OCI-LY1 (cell line): ENCODE measurements at regions not wholly inside any gene's neighbourhood (a gene's known extent, or its start where the extent isn't known, plus 50 kb on each side); places are given as distances from the start of the nearest gene placed in this dataset.

Experiments
- H2AFZ ChIP-seq: fragments of 200-600 bp; sonication (generic), shearing (Covaris generic); 2 replicates; pipeline ENCODE4 v1.6.0; 2014; ENCODE audit warnings: antibody characterized with exemption, mild to moderate bottlenecking, low read length
- H3F3A ChIP-seq: fragments of 200-600 bp; sonication (generic), shearing (Covaris generic); 2 replicates; pipeline ENCODE4 v1.6.0; 2014; ENCODE audit warnings: mild to moderate bottlenecking, antibody characterized with exemption, low read length, moderate library complexity; ENCODE audit not compliant: insufficient read depth
- H3K27ac ChIP-seq: fragments of 200-600 bp; sonication (generic); 2 replicates; pipeline ENCODE4 v1.5.1; 2014; ENCODE audit warnings: low read length, mixed run types, mild to moderate bottlenecking, low read depth; ENCODE audit not compliant: poor library complexity, severe bottlenecking
- H3K27me3 ChIP-seq: fragments of 200-600 bp; sonication (generic); 2 replicates; pipeline ENCODE4 v1.6.0; 2014; ENCODE audit warnings: antibody characterized with exemption, mild to moderate bottlenecking, low read length, moderate library complexity; ENCODE audit not compliant: insufficient read depth
- H3K36me3 ChIP-seq: fragments of 200-600 bp; sonication (generic); 2 replicates; pipeline ENCODE4 v1.6.1; 2014; ENCODE audit warnings: mild to moderate bottlenecking, antibody characterized with exemption, low read length, moderate library complexity, mixed read lengths; ENCODE audit not compliant: insufficient read depth
- H3K4me1 ChIP-seq: fragments of 200-600 bp; sonication (generic); 2 replicates; pipeline ENCODE4 v1.5.1; 2014; ENCODE audit warnings: mild to moderate bottlenecking, low read length, moderate library complexity; ENCODE audit not compliant: insufficient read depth, severe bottlenecking
- H3K4me2 ChIP-seq: fragments of 200-600 bp; sonication (generic), shearing (Covaris generic); 2 replicates; pipeline ENCODE4 v1.6.1; 2014; ENCODE audit warnings: low read length
- H3K4me3 ChIP-seq: fragments of 200-600 bp; sonication (generic); 2 replicates; pipeline ENCODE4 v1.5.1; 2014; ENCODE audit warnings: low read length, low read depth, mild to moderate bottlenecking, mixed read lengths; ENCODE audit not compliant: poor library complexity, severe bottlenecking
- H3K79me2 ChIP-seq: fragments of 200-600 bp; shearing (Covaris generic); 2 replicates; pipeline ENCODE4 v1.6.1; 2016; ENCODE audit warnings: mixed run types, low read length, mixed read lengths; ENCODE audit not compliant: insufficient read depth
- H3K9ac ChIP-seq: fragments of 200-600 bp; sonication (generic), shearing (Covaris generic); 2 replicates; pipeline ENCODE4 v1.6.1; 2014; ENCODE audit warnings: mild to moderate bottlenecking, low read length, mixed read lengths
- H3K9me2 ChIP-seq: fragments of 200-600 bp; sonication (generic), shearing (Covaris generic); 2 replicates; pipeline ENCODE4 v1.6.1; 2014; ENCODE audit warnings: low read depth, mild to moderate bottlenecking, low read length, mixed read lengths
- H3K9me3 ChIP-seq: fragments of 200-600 bp; shearing (Covaris generic); 2 replicates; pipeline ENCODE4 v1.6.1; 2014; ENCODE audit warnings: low read length, mixed read lengths
- H4K20me1 ChIP-seq: fragments of 200-600 bp; sonication (generic), shearing (Covaris generic); 2 replicates; pipeline ENCODE4 v1.6.0; 2016; ENCODE audit warnings: mild to moderate bottlenecking, low read length; ENCODE audit not compliant: insufficient read depth
- CTCF ChIP-seq: fragments of 200-600 bp; sonication (generic), shearing (Covaris generic); IDR thresholded peaks from 2 replicates; pipeline ENCODE4 v1.5.1; 2017; ENCODE audit warnings: mild to moderate bottlenecking, antibody characterized with exemption, low read length, moderate library complexity, mixed read lengths
- EZH2 ChIP-seq: fragments of 200-600 bp; sonication (generic), shearing (Covaris generic); IDR thresholded peaks from 2 replicates; pipeline ENCODE4 v1.8.0; 2017; ENCODE audit warnings: borderline replicate concordance, mixed run types, mild to moderate bottlenecking, antibody characterized with exemption, low read length, moderate library complexity, mixed read lengths

GRCh38 chr3:159914426-159914825, 74.2 kb upstream of the IL12A start:
- H3K79me2 ChIP-seq: no peaks in the 10 kb centered on the region
- H2AFZ ChIP-seq: no peak overlapping the region
- H3K9ac ChIP-seq: no peak overlapping the region
- H3K9me3 ChIP-seq: no peaks in the 10 kb centered on the region
- H3K4me1 ChIP-seq: no peaks in the 10 kb centered on the region
- H3K4me2 ChIP-seq: no peak overlapping the region
- H3K27ac ChIP-seq: no peak overlapping the region
- no peaks in the 10 kb centered on the region for H3K36me3 ChIP-seq
- no peaks in the 10 kb centered on the region for H4K20me1 ChIP-seq
- H3K9me2 ChIP-seq: no peaks in the 10 kb centered on the region
- no peaks in the 10 kb centered on the region for H3F3A ChIP-seq
- H3K4me3 ChIP-seq: no peak overlapping the region
- TF ChIP-seq CTCF (no peak), EZH2 (no peak)
- H3K27me3 ChIP-seq: no peaks in the 10 kb centered on the region

GRCh38 chr3:159916052-159916451, 72.6 kb upstream of the IL12A start:
- H3K9me3 ChIP-seq: no peaks in the 10 kb centered on the region
- H3F3A ChIP-seq: no peaks in the 10 kb centered on the region
- H3K27ac ChIP-seq: no peak overlapping the region

GRCh38 chr3:159917141-159917540, 71.5 kb upstream of the IL12A start:
- Histone ChIP-seq H3K9ac (no peak overlapping the region), H3K9me3 (no peaks in the 10 kb centered on the region), H2AFZ (no peak overlapping the region), H3K36me3 (no peaks in the 10 kb centered on the region), H3K27ac (no peak overlapping the region), H3F3A (no peaks in the 10 kb centered on the region), H4K20me1 (no peaks in the 10 kb centered on the region), H3K4me2 (no peak overlapping the region), H3K79me2 (no peaks in the 10 kb centered on the region), H3K4me3 (no peak overlapping the region), H3K9me2 (no peaks in the 10 kb centered on the region), H3K27me3 (no peaks in the 10 kb centered on the region), H3K4me1 (no peaks in the 10 kb centered on the region)
- no peak for TF ChIP-seq CTCF
- TF ChIP-seq EZH2: no peak

More at GRCh38 chr3:159916052-159916451, 72.6 kb upstream of the IL12A start:
- Histone ChIP-seq H3K4me2 (no peak overlapping the region), H3K79me2 (no peaks in the 10 kb centered on the region), H2AFZ (no peak overlapping the region), H4K20me1 (no peaks in the 10 kb centered on the region), H3K9ac (no peak overlapping the region), H3K4me1 (no peaks in the 10 kb centered on the region), H3K9me2 (no peaks in the 10 kb centered on the region), H3K27me3 (no peaks in the 10 kb centered on the region), H3K4me3 (no peak overlapping the region), H3K36me3 (no peaks in the 10 kb centered on the region)
- TF ChIP-seq EZH2 (no peak), CTCF (no peak)
